ENCODE measurements at regions not wholly inside any gene's neighbourhood (a gene's known extent, or its start where the extent isn't known, plus 50 kb on each side); places are given as distances from the start of the nearest gene placed in this dataset.

- no peak for TF ChIP-seq CTCF (IDR thresholded peaks at IDR 0.05)
- no peak for TF ChIP-seq POLR2A (IDR thresholded peaks at IDR 0.05)
- TF ChIP-seq EP300 (IDR thresholded peaks at IDR 0.05) = no peak
Measured at GRCh38 chr1:55559161-55559611, 344.0 kb upstream of the USP24 start.

Data from ovary (tissue), 3 donors.